Prostate gland (tissue), 2 donors: ENCODE measurements at regions not wholly inside any gene's neighbourhood (a gene's known extent, or its start where the extent isn't known, plus 50 kb on each side); places are given as distances from the start of the nearest gene placed in this dataset.

Experiments
- CTCF ChIP-seq, 4 experiments: fragments of 200-600 bp in 2 of 4; fragments of 450-650 bp in 2 of 4; sonication (generic) in 2 of 4; IDR thresholded peaks; 1 replicate in 3 of 4; 2 replicates in 1 of 4; pipeline ENCODE4 v1.5.1; 2016 to 2019; ENCODE audit warnings: antibody characterized with exemption in 4 of 4, mild to moderate bottlenecking in 2 of 4, moderate library complexity in 2 of 4
- POLR2A ChIP-seq: fragments of 450-650 bp; IDR thresholded peaks from one replicate; pipeline ENCODE4 v1.6.1; 2016; ENCODE audit warnings: antibody characterized with exemption, mild to moderate bottlenecking

- TF ChIP-seq CTCF (IDR thresholded peaks at IDR 0.05) (no peak), POLR2A (no peak)
Measured at GRCh38 chr3:20930034-20930433, 744.0 kb upstream of the SGO1 start.
